Neural cell (in vitro differentiated cells): ENCODE measurements at regions not wholly inside any gene's neighbourhood (a gene's known extent, or its start where the extent isn't known, plus 50 kb on each side); places are given as distances from the start of the nearest gene placed in this dataset.

ENCODE experiments used
- H2AFZ ChIP-seq: fragments of 200-600, 300-800 bp; sonication (generic), shearing (Covaris generic); 2 replicates; pipeline ENCODE4 v1.6.0; 2014; ENCODE audit warnings: low read depth, mild to moderate bottlenecking, antibody characterized with exemption, low read length, moderate library complexity
- H3F3A ChIP-seq: fragments of 200-600 bp; shearing (Covaris generic); 2 replicates; pipeline ENCODE4 v1.6.1; 2016; ENCODE audit warnings: mild to moderate bottlenecking, moderate library complexity, mixed read lengths, antibody characterized with exemption, low read length; ENCODE audit not compliant: insufficient read depth, poor library complexity, severe bottlenecking
- H3K27ac ChIP-seq: fragments of 200-600, 300-800 bp; sonication (generic), shearing (Covaris generic); 2 replicates; pipeline ENCODE4 v1.5.1; 2014; ENCODE audit warnings: mild to moderate bottlenecking, low read length, moderate library complexity
- H3K27me3 ChIP-seq: fragments of 300-800, 200-600 bp; sonication (generic), shearing (Covaris generic); 2 replicates; pipeline ENCODE4 v1.6.0; 2014; ENCODE audit warnings: mild to moderate bottlenecking, low read depth, low read length, moderate library complexity; ENCODE audit not compliant: insufficient read depth
- H3K36me3 ChIP-seq: fragments of 300-800, 200-600 bp; sonication (generic), shearing (Covaris generic); 2 replicates; pipeline ENCODE4 v1.5.1; 2014; ENCODE audit warnings: mild to moderate bottlenecking, antibody characterized with exemption, low read length, moderate library complexity; ENCODE audit not compliant: insufficient read depth
- H3K4me2 ChIP-seq: fragments of 300-800, 200-600 bp; sonication (generic), shearing (Covaris generic); 2 replicates; pipeline ENCODE4 v1.6.0; 2014; ENCODE audit warnings: mild to moderate bottlenecking, low read length
- H3K4me3 ChIP-seq: fragments of 300-800, 200-600 bp; sonication (generic), shearing (Covaris generic); 2 replicates; pipeline ENCODE4 v1.5.1; 2014; ENCODE audit warnings: mild to moderate bottlenecking, low read length, moderate library complexity
- H3K79me2 ChIP-seq: fragments of 200-600 bp; shearing (Covaris generic); replicated peaks from 2 replicates; pipeline ENCODE4 v1.6.0; 2014; ENCODE audit warnings: mild to moderate bottlenecking, low read length, moderate library complexity; ENCODE audit not compliant: insufficient read depth
- H3K9ac ChIP-seq: fragments of 300-800, 200-600 bp; sonication (generic), shearing (Covaris generic); 2 replicates; pipeline ENCODE4 v1.6.1; 2016; ENCODE audit warnings: mild to moderate bottlenecking, low read length, mixed read lengths
- H3K9me2 ChIP-seq: fragments of 200-600 bp; shearing (Covaris generic); 2 replicates; pipeline ENCODE4 v1.6.1; 2016; ENCODE audit warnings: mild to moderate bottlenecking, low read length, mixed read lengths; ENCODE audit not compliant: insufficient read depth
- H3K9me3 ChIP-seq: fragments of 200-600, 300-800 bp; sonication (generic), shearing (Covaris generic); 2 replicates; pipeline ENCODE4 v1.6.1; 2016; ENCODE audit warnings: mild to moderate bottlenecking, mixed run types, low read length, moderate library complexity, mixed read lengths
- H4K20me1 ChIP-seq: fragments of 200-600 bp; shearing (Covaris generic); 2 replicates; pipeline ENCODE4 v1.6.1; 2016; ENCODE audit warnings: mild to moderate bottlenecking, mixed run types; ENCODE audit not compliant: insufficient read depth
- EP300 ChIP-seq: fragments of 450-650 bp; conservative IDR thresholded peaks from 2 replicates; pipeline ENCODE4 v1.6.1; 2014; ENCODE audit warnings: antibody characterized with exemption, mild to moderate bottlenecking, moderate library complexity; ENCODE audit not compliant: poor library complexity, severe bottlenecking
- EZH2 ChIP-seq: fragments of 200-600, 300-800 bp; shearing (Covaris generic), sonication (generic); IDR thresholded peaks from 2 replicates; pipeline ENCODE4 v1.6.1; 2014; ENCODE audit warnings: antibody characterized with exemption, low read length, borderline replicate concordance, mild to moderate bottlenecking; ENCODE audit not compliant: insufficient read depth, poor library complexity, severe bottlenecking
- MXI1 ChIP-seq: fragments of 450-650 bp; conservative IDR thresholded peaks from 2 replicates; pipeline ENCODE4 v1.6.1; 2014; ENCODE audit warnings: antibody characterized with exemption, mild to moderate bottlenecking; ENCODE audit not compliant: poor library complexity, severe bottlenecking
- POLR2AphosphoS5 ChIP-seq: IDR thresholded peaks from 2 replicates; pipeline ENCODE4 v1.6.1; 2012
- RAD21 ChIP-seq: fragments of 450-650 bp; conservative IDR thresholded peaks from 2 replicates; pipeline ENCODE4 v1.6.1; 2014; ENCODE audit warnings: antibody characterized with exemption, mild to moderate bottlenecking, moderate library complexity
- SMC3 ChIP-seq: fragments of 450-650 bp; conservative IDR thresholded peaks from 2 replicates; pipeline ENCODE4 v1.6.1; 2014; ENCODE audit warnings: antibody characterized with exemption, mild to moderate bottlenecking, moderate library complexity; ENCODE audit not compliant: poor library complexity
- TAF1 ChIP-seq: IDR thresholded peaks from 2 replicates; pipeline ENCODE4 v1.6.1; 2012; ENCODE audit warnings: low read depth
- TF ChIP-seq, protein P1 (sequence below): IDR thresholded peaks from 2 replicates; pipeline ENCODE4 v1.6.1; 2012; ENCODE audit warnings: borderline replicate concordance
- TF ChIP-seq, protein P2 (sequence below): fragments of 450-650 bp; IDR thresholded peaks from 2 replicates; pipeline ENCODE4 v1.5.1; 2014; ENCODE audit warnings: antibody characterized with exemption, mild to moderate bottlenecking, moderate library complexity; ENCODE audit not compliant: poor library complexity, severe bottlenecking

DNA sequence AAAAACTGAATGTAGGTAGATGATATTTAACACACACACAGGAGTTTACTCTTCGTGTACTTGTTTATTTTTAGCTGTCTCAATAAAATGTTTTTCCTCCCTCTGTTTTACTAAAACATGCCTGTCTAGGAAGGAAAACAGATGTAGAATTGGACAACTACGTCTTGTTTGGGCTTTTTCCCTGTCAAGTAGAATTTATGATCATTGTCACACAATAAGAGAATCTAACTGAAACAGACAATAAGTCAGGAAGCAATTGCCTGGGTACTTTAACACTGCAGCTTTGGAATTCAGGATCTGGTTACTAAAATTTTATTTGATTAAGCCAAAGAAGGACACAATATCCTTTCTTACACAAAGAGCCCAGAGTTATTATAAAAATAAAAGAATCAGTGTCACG, 164.2 kb downstream of the ZDHHC21 start:
- TF ChIP-seq POLR2AphosphoS5 (no peak), TAF1 (no peak), EZH2 (no peak), EP300 (no peak), MXI1 (no peak), SMC3 (no peak), RAD21 (no peak)
- TF ChIP-seq, protein P1, sequence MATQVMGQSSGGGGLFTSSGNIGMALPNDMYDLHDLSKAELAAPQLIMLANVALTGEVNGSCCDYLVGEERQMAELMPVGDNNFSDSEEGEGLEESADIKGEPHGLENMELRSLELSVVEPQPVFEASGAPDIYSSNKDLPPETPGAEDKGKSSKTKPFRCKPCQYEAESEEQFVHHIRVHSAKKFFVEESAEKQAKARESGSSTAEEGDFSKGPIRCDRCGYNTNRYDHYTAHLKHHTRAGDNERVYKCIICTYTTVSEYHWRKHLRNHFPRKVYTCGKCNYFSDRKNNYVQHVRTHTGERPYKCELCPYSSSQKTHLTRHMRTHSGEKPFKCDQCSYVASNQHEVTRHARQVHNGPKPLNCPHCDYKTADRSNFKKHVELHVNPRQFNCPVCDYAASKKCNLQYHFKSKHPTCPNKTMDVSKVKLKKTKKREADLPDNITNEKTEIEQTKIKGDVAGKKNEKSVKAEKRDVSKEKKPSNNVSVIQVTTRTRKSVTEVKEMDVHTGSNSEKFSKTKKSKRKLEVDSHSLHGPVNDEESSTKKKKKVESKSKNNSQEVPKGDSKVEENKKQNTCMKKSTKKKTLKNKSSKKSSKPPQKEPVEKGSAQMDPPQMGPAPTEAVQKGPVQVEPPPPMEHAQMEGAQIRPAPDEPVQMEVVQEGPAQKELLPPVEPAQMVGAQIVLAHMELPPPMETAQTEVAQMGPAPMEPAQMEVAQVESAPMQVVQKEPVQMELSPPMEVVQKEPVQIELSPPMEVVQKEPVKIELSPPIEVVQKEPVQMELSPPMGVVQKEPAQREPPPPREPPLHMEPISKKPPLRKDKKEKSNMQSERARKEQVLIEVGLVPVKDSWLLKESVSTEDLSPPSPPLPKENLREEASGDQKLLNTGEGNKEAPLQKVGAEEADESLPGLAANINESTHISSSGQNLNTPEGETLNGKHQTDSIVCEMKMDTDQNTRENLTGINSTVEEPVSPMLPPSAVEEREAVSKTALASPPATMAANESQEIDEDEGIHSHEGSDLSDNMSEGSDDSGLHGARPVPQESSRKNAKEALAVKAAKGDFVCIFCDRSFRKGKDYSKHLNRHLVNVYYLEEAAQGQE: no peak
- TF ChIP-seq, protein P2, sequence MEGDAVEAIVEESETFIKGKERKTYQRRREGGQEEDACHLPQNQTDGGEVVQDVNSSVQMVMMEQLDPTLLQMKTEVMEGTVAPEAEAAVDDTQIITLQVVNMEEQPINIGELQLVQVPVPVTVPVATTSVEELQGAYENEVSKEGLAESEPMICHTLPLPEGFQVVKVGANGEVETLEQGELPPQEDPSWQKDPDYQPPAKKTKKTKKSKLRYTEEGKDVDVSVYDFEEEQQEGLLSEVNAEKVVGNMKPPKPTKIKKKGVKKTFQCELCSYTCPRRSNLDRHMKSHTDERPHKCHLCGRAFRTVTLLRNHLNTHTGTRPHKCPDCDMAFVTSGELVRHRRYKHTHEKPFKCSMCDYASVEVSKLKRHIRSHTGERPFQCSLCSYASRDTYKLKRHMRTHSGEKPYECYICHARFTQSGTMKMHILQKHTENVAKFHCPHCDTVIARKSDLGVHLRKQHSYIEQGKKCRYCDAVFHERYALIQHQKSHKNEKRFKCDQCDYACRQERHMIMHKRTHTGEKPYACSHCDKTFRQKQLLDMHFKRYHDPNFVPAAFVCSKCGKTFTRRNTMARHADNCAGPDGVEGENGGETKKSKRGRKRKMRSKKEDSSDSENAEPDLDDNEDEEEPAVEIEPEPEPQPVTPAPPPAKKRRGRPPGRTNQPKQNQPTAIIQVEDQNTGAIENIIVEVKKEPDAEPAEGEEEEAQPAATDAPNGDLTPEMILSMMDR: no peak
- H2AFZ ChIP-seq: no peak overlapping the region

DNA sequence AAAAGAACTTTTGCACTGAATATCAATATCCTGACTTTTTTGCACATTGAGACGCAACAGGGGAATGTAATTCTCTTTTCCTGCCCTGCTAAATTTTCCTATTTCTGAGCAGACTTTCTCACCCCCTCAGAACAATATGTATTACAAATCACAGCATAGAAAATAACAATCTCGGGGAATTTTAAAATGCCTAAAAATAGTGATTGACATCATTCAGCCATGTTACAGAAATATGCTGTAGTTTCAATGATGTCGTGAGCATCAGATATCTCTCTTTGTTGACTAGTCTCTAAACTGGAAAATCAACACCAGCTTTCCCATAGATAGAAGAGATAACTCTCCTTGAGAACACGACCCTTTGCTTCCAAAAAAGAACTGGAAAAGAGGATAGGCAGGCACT, 166.7 kb downstream of the ZDHHC21 start:
- Histone ChIP-seq H3K9ac (no peak overlapping the region), H3K27me3 (no peaks in the 10 kb centered on the region), H2AFZ (no peak overlapping the region), H3K9me3 (no peaks in the 10 kb centered on the region), H3K9me2 (no peaks in the 10 kb centered on the region), H3K4me2 (no peak overlapping the region), H3K4me3 (no peak overlapping the region), H3K36me3 (no peaks in the 10 kb centered on the region), H3F3A (no peaks in the 10 kb centered on the region), H4K20me1 (no peaks in the 10 kb centered on the region), H3K79me2 (no peaks in the 10 kb centered on the region), H3K27ac (no peak overlapping the region)
- no peak for TF ChIP-seq SMC3
- TF ChIP-seq POLR2AphosphoS5: no peak
- TF ChIP-seq RAD21: no peak
- no peak for TF ChIP-seq EZH2
- TF ChIP-seq MXI1: no peak
- TF ChIP-seq, protein P2: no peak
- no peak for TF ChIP-seq EP300
- TF ChIP-seq, protein P1: no peak
- no peak for TF ChIP-seq TAF1

More for the DNA sequence above, 164.2 kb downstream of the ZDHHC21 start:
- no peaks in the 10 kb centered on the region for H4K20me1 ChIP-seq
- no peak overlapping the region for H3K27ac ChIP-seq
- H3F3A ChIP-seq: no peaks in the 10 kb centered on the region
- no peaks in the 10 kb centered on the region for H3K79me2 ChIP-seq
- no peak overlapping the region for H3K4me3 ChIP-seq
- H3K9me3 ChIP-seq: no peaks in the 10 kb centered on the region
- H3K36me3 ChIP-seq: no peaks in the 10 kb centered on the region
- no peak overlapping the region for H3K4me2 ChIP-seq
- no peak overlapping the region for H3K9ac ChIP-seq
- H3K9me2 ChIP-seq: no peaks in the 10 kb centered on the region
- no peaks in the 10 kb centered on the region for H3K27me3 ChIP-seq
